NCI-H2196 (cell line): ENCODE measurements at regions not wholly inside any gene's neighbourhood (a gene's known extent, or its start where the extent isn't known, plus 50 kb on each side); places are given as distances from the start of the nearest gene placed in this dataset.
A peak's percentile ranks its signal among the peaks of the same experiment; 100 is the strongest.

Experiments used
- DNase-seq: peaks from one replicate; lab custom pipeline; 2025; ENCODE audit not compliant: unreplicated experiment; lab: John Stamatoyannopoulos, UW

DNA sequence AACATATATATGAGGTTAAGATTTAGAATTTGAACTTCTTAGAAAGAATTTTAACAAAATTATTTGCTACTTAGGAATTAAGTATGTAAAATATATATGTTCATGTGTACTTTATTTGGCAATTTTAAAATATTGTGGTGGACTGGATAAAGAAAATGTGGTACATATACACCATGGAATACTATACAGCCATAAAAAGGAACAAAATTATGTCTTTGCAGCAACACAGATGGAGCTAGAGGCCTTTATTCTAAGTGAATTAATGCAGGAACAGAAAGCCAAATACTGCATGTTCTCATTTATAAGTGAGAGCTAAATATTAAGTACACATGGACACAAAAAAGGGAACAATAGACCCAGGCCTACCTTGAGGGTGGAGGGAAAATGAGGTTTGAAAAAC is 72.2 kb upstream of the FMN2 start:
- DNase-seq: no peak

GRCh38 chr1:240020871-240021270 is 70.8 kb upstream of the FMN2 start:
- no peak for DNase-seq

DNA sequence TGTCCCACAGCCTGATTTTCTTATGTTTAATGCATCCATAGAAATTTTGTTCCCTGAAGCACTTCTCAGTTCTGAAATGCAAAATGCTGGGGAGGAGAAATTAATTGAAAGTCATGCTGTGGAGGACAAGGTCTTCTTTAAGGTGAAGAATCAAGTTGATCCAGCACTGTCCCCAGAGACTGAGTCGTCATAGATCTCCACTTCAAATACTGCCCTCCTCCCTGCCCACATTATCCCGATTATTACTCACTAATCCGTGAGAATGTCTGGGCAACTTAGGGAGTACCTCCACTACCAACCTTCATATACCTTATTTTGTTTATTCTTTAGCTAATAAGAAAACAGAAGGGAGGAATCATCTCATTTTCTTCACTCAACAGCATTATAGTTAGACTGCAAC is 70.0 kb upstream of the FMN2 start:
- DNase-seq: no peak

GRCh38 chr1:240027059-240027462 is 64.6 kb upstream of the FMN2 start:
- DNase-seq: peak; percentile 0

DNA sequence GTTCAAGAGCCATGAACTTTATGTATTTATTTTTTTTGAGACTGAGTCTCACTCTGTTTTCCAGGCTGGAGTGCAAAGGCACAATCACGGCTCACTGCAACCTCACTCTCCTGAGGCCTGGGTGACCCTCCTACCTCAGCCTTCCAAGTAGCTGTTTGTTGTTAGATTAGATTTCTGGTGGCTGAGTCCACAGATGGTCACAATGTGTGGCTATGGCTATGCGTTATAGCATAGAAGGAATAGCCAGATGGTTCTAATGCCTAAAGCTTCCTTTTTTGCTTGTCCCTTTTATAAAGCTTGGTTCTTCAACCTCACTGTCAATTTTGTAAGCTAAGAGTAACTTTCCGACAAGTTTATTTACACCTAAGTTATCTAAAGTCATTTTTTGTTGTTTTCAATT is 62.3 kb upstream of the FMN2 start:
- no peak for DNase-seq

- no peak for DNase-seq
Observed at GRCh38 chr1:240030236-240030635, 61.4 kb upstream of the FMN2 start.

DNA sequence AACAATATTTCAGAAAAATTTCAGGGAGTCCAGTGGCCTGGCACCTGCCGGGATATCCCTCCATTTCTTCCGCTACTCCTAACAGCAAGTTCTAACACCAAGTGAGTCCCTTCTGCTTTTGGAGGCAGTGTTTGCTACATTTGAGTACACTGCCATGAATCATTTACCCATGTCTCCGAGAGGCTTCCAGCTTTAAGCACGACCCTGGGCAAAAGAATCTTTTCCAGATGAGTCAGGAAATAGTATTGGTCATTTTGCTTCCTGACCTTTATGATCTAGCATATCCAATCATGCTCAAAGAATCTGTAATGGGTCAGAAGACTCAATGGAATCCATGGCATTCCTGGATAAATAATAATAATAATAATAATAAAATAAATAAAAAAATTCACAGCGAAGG is 60.7 kb upstream of the FMN2 start:
- no peak for DNase-seq

GRCh38 chr1:240031414-240031813 is 60.3 kb upstream of the FMN2 start:
- no peak for DNase-seq

DNA sequence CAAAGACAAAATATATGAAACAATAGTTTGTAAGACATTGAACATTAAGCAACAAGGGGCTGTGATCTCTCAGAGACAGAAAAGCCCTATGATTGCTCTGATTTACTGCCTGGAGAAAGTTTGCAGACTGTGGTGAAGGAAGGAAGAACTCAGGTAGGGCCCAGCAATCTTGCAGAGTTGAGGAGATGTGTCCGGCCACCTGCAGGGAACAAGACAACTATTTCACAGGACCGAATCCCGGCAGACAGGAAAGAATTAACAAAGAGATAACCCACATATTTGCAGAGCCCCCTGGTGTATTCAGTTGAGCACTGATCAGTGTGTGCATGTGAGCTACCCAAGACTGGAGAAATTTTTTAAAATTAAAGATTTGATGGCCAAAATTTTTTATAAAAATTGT is 58.3 kb upstream of the FMN2 start:
- DNase-seq: no peak

- DNase-seq: no peak
Observed at GRCh38 chr1:240036526-240036925, 55.2 kb upstream of the FMN2 start.
